ENCODE measurements at regions not wholly inside any gene's neighbourhood (a gene's known extent, or its start where the extent isn't known, plus 50 kb on each side); places are given as distances from the start of the nearest gene placed in this dataset.

- DNase-seq, result peak; percentile 33
These were observed 53.8 kb upstream of the BOC start for GRCh38 chr3:113157408-113158030.

GRCh38 chr3:113158171-113158570 is 53.2 kb upstream of the BOC start:
- Histone ChIP-seq H3K9me3 (ENCODE audit: low read depth) (no peaks in the 10 kb centered on the region), H3K9me2 (ENCODE audit: insufficient read depth) (no peaks in the 10 kb centered on the region), H3K79me2 (ENCODE audit: insufficient read depth) (no peaks in the 10 kb centered on the region), H3K4me3 (no peak overlapping the region), H3K9ac (no peak overlapping the region), H3K36me3 (ENCODE audit: low read depth) (no peaks in the 10 kb centered on the region), H4K20me1 (ENCODE audit: insufficient read depth) (no peaks in the 10 kb centered on the region), H3K27me3 (replicated peaks; ENCODE audit: insufficient read depth) (no peaks in the 10 kb centered on the region), H3K4me2 (ENCODE audit: unreplicated experiment) (no peak overlapping the region), H3K4me1 (ENCODE audit: insufficient read depth) (0 out of 2 replicates have a peak, but pooled peaks cover 4% of the 10 kb centered on the region), H3K27ac (no peak overlapping the region), H3F3A (ENCODE audit: insufficient read depth) (no peaks in the 10 kb centered on the region), H2AFZ (no peak overlapping the region)
- WGBS, 2 experiments (ENCODE audit: low coverage in 1 of 2, low lambda C conversion rate in 2 of 2, missing lambda C conversion rate in 2 of 2), result 79 to 87% methylated on average over 4 of the region's 4 CpGs
- no peak for TF ChIP-seq EZH2 (IDR thresholded peaks at IDR 0.05; ENCODE audit: insufficient read depth, poor library complexity, severe bottlenecking)
- no peak for TF ChIP-seq EZH2phosphoT487 (IDR thresholded peaks at IDR 0.05; ENCODE audit: insufficient read depth, low read depth)
- in situ Hi-C loops (cut with MboI), result no loop called here
- DNase-seq, result no peak

More at GRCh38 chr3:113157408-113158030, 53.8 kb upstream of the BOC start:
- no peak overlapping the region for H3K4me2 ChIP-seq (ENCODE audit: unreplicated experiment)
- no peaks in the 10 kb centered on the region for H3K9me3 ChIP-seq (ENCODE audit: low read depth)
- H3K9me2 ChIP-seq (ENCODE audit: insufficient read depth), result no peaks in the 10 kb centered on the region
- H3F3A ChIP-seq (ENCODE audit: insufficient read depth), result no peaks in the 10 kb centered on the region
- H3K27me3 ChIP-seq (replicated peaks; ENCODE audit: insufficient read depth), result no peaks in the 10 kb centered on the region
- no peak overlapping the region for H3K4me3 ChIP-seq
- no peak for TF ChIP-seq EZH2phosphoT487 (IDR thresholded peaks at IDR 0.05; ENCODE audit: insufficient read depth, low read depth)
- H3K4me1 ChIP-seq (ENCODE audit: insufficient read depth), result 0 out of 2 replicates have a peak, but pooled peaks cover 4% of the 10 kb centered on the region
- H2AFZ ChIP-seq, result no peak overlapping the region
- H3K79me2 ChIP-seq (ENCODE audit: insufficient read depth), result no peaks in the 10 kb centered on the region
- H3K27ac ChIP-seq, result no peak overlapping the region
- H4K20me1 ChIP-seq (ENCODE audit: insufficient read depth), result no peaks in the 10 kb centered on the region
- in situ Hi-C loops (cut with MboI), result no loop called here
- 48 to 52% methylated on average over 3 of the region's 3 CpGs for WGBS, 2 experiments (ENCODE audit: low coverage in 1 of 2, low lambda C conversion rate in 2 of 2, missing lambda C conversion rate in 2 of 2)
- no peak overlapping the region for H3K9ac ChIP-seq
- no peaks in the 10 kb centered on the region for H3K36me3 ChIP-seq (ENCODE audit: low read depth)

All from GM23248 (cell line).